ENCODE measurements at regions not wholly inside any gene's neighbourhood (a gene's known extent, or its start where the extent isn't known, plus 50 kb on each side); places are given as distances from the start of the nearest gene placed in this dataset.

GRCh38 chr22:48431536-48432315, 1395.9 kb downstream of the BRD1 start:
- H3K14ac ChIP-seq (replicated peaks; ENCODE audit: low read depth, low read length): no peak overlapping the region
- no peaks in the 10 kb centered on the region for H3K4me1 ChIP-seq (ENCODE audit: control insufficient read depth, insufficient read depth, low read length)
- no peaks in the 10 kb centered on the region for H4K20me1 ChIP-seq (ENCODE audit: insufficient read depth, low read length)
- H3K9ac ChIP-seq (ENCODE audit: low read depth, low read length): no peak overlapping the region
- no peak overlapping the region for H4K5ac ChIP-seq (ENCODE audit: low read depth, low read length)
- no peak for ATAC-seq (ENCODE audit: low read depth)
- no peak overlapping the region for H2BK120ac ChIP-seq (ENCODE audit: low read depth, low read length)
- H4K91ac ChIP-seq (ENCODE audit: insufficient read depth, low read depth, low read length): no peak overlapping the region
- WGBS, 2 experiments (ENCODE audit: extremely low coverage in 2 of 2, insufficient read length in 1 of 2): 72% methylated on average over 2 of the region's 20 CpGs; no CpG with 5 or more reads in 1 of the 2 experiments
- H2BK5ac ChIP-seq (ENCODE audit: low read depth, low read length, poor library complexity, severe bottlenecking): no peak overlapping the region
- peaks cover 61% of the 10 kb centered on the region for H3K9me3 ChIP-seq (ENCODE audit: control insufficient read depth, insufficient read depth, low read length)
- H2AK9ac ChIP-seq (replicated peaks; ENCODE audit: low read depth, low read length, poor library complexity): no peak overlapping the region
- H2AK5ac ChIP-seq (ENCODE audit: low read depth, low read length): no peak overlapping the region
- no peaks in the 10 kb centered on the region for H3K9me1 ChIP-seq (ENCODE audit: insufficient read depth, low read length)
- no peaks in the 10 kb centered on the region for H3K79me1 ChIP-seq (ENCODE audit: low read depth in 1 of 2, low read length in 2 of 2)
- no peak overlapping the region for H3K4me3 ChIP-seq (ENCODE audit: insufficient read depth, low read depth, low read length)
- POLR2A ChIA-PET (ENCODE audit: unreplicated experiment): no interaction called here
- no peak overlapping the region for H3K18ac ChIP-seq (ENCODE audit: low read depth, low read length)
- H3K36me3 ChIP-seq (ENCODE audit: control insufficient read depth, insufficient read depth, low read length): no peaks in the 10 kb centered on the region
- no TSS peak for BruUV-seq (replicated peaks)
- in situ Hi-C loops (cut with MboI; ENCODE audit: low sequenced_read_pairs) (no loop called here), intact Hi-C loops (cut with micrococcal nuclease) (no loop called here), dilution Hi-C loops (cut with HindIII; ENCODE audit: low sequenced_read_pairs, unreplicated experiment) (no loop called here)
- no peak overlapping the region for H2AFZ ChIP-seq (replicated peaks; ENCODE audit: low read length, poor library complexity)
- CTCF ChIA-PET: no interaction called here
- H3K23ac ChIP-seq (ENCODE audit: low read depth, low read length): no peak overlapping the region
- H3K4me2 ChIP-seq (ENCODE audit: low read depth, low read length): no peak overlapping the region
- no peaks in the 10 kb centered on the region for H3K27me3 ChIP-seq (ENCODE audit: control insufficient read depth, insufficient read depth, low read length)
- TF ChIP-seq POLR2A (IDR thresholded peaks at IDR 0.05; ENCODE audit: low read depth, low read length) (no peak), SMC3 (IDR thresholded peaks at IDR 0.05; ENCODE audit: low read depth, low read length) (no peak), ELK1 (IDR thresholded peaks at IDR 0.05; ENCODE audit: borderline replicate concordance, low read depth, low read length) (no peak), RFX5 (IDR thresholded peaks at IDR 0.05; ENCODE audit: low read depth, low read length) (no peak), CTCF (conservative IDR thresholded peaks at IDR 0.05; ENCODE audit: low read depth, low read length) (no peak), FOS (IDR thresholded peaks at IDR 0.05; ENCODE audit: low read depth, low read length) (no peak), CHD1 (IDR thresholded peaks at IDR 0.05; ENCODE audit: low read depth, low read length) (no peak), BHLHE40 (IDR thresholded peaks at IDR 0.05; ENCODE audit: low read depth, low read length) (no peak), RCOR1 (IDR thresholded peaks at IDR 0.05; ENCODE audit: insufficient replicate concordance, low read length) (no peak)
- H2BK20ac ChIP-seq (ENCODE audit: low read depth, low read length): no peak overlapping the region
- no peak overlapping the region for H2BK15ac ChIP-seq (ENCODE audit: low read depth, low read length)
- H3K27ac ChIP-seq (ENCODE audit: insufficient read depth, low read length): no peak overlapping the region
- H3K56ac ChIP-seq (ENCODE audit: extremely low read depth, insufficient read depth, low read length): no peak overlapping the region
- no peak overlapping the region for H3K4ac ChIP-seq (ENCODE audit: low read depth, low read length)
- DNase-seq: no peak
- H4K8ac ChIP-seq (ENCODE audit: low read depth in 2 of 2, low read length in 2 of 2): no peak overlapping the region

Data from IMR-90 (cell line).